PC-3 (cell line): ENCODE measurements at regions not wholly inside any gene's neighbourhood (a gene's known extent, or its start where the extent isn't known, plus 50 kb on each side); places are given as distances from the start of the nearest gene placed in this dataset.

Source experiments
- EZH2phosphoT487 ChIP-seq: fragments of 300-600 bp; sonication (generic); IDR thresholded peaks from 2 replicates; pipeline ENCODE4 v1.6.1; 2018; ENCODE audit warnings: mild to moderate bottlenecking, antibody characterized with exemption, low read length, borderline replicate concordance
- TF ChIP-seq, protein P1 (sequence below): fragments of 300-600 bp; sonication (generic); conservative IDR thresholded peaks from 2 replicates; pipeline ENCODE4 v1.5.1; 2017; ENCODE audit warnings: antibody characterized with exemption, low read depth, mild to moderate bottlenecking, low read length

DNA sequence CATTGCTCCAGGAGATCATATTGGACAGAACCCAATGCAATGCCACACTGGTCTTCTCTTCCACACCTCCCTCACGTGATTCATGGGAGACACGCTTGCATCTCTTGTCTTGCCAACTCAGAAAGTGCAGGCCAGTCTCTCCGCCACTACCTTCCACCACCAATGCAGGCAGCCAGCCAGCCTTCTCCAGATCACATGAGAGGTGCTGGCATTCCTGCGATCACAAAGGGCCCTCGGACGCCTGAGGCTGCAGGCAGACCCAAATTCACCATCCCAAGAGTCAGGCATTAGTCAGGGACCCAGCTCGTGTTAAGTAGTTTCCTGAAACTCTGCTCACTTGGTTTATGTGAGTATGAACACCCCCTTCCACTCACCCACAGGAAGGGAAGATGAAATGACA is 437.0 kb upstream of the ETAA1 start:
- TF ChIP-seq EZH2phosphoT487: no peak
- TF ChIP-seq, protein P1, sequence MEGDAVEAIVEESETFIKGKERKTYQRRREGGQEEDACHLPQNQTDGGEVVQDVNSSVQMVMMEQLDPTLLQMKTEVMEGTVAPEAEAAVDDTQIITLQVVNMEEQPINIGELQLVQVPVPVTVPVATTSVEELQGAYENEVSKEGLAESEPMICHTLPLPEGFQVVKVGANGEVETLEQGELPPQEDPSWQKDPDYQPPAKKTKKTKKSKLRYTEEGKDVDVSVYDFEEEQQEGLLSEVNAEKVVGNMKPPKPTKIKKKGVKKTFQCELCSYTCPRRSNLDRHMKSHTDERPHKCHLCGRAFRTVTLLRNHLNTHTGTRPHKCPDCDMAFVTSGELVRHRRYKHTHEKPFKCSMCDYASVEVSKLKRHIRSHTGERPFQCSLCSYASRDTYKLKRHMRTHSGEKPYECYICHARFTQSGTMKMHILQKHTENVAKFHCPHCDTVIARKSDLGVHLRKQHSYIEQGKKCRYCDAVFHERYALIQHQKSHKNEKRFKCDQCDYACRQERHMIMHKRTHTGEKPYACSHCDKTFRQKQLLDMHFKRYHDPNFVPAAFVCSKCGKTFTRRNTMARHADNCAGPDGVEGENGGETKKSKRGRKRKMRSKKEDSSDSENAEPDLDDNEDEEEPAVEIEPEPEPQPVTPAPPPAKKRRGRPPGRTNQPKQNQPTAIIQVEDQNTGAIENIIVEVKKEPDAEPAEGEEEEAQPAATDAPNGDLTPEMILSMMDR: no peak
